ENCODE measurements at regions not wholly inside any gene's neighbourhood (a gene's known extent, or its start where the extent isn't known, plus 50 kb on each side); places are given as distances from the start of the nearest gene placed in this dataset.

GRCh38 chr4:126475730-126476129 lies 1157.0 kb upstream of the INTU start:
- intact Hi-C loops (cut with DNase I; ENCODE audit: low total_unique reads): no loop called here
- Histone ChIP-seq H3K4me3 (no peak overlapping the region), H3K27ac (no peak overlapping the region), H3K27me3 (replicated peaks in 1 of 7) (no peaks in the 10 kb centered on the region), H3K9me3 (peaks cover 0 to 44% (median 16%) of the 10 kb centered on the region in 8 donors), H3K4me1 (no peaks in the 10 kb centered on the region), H3K36me3 (no peaks in the 10 kb centered on the region)
- no peak for TF ChIP-seq CTCF (IDR thresholded peaks at IDR 0.05 in 8 of 11, conservative IDR thresholded peaks at IDR 0.05 in 3 of 11)
- no peak for TF ChIP-seq POLR2AphosphoS5 (IDR thresholded peaks at IDR 0.05)
- no peak for TF ChIP-seq POLR2A (IDR thresholded peaks at IDR 0.05)
- WGBS, 5 donors: 51 to 78% (median 70%) methylated on average over 2 of the region's 2 CpGs
- DNase-seq: no peak

- DNase-seq: no peak
- Histone ChIP-seq H3K9me3 (peaks cover 0 to 44% (median 16%) of the 10 kb centered on the region in 8 donors), H3K4me1 (no peaks in the 10 kb centered on the region), H3K27ac (no peak overlapping the region), H3K36me3 (no peaks in the 10 kb centered on the region), H3K4me3 (no peak overlapping the region), H3K27me3 (replicated peaks in 1 of 7) (no peaks in the 10 kb centered on the region)
- TF ChIP-seq CTCF (IDR thresholded peaks at IDR 0.05 in 8 of 11, conservative IDR thresholded peaks at IDR 0.05 in 3 of 11): no peak
- no peak for TF ChIP-seq POLR2AphosphoS5 (IDR thresholded peaks at IDR 0.05)
- no peak for TF ChIP-seq POLR2A (IDR thresholded peaks at IDR 0.05)
- WGBS, 5 donors: 90 to 93% (median 93%) methylated on average over 7 of the region's 7 CpGs
- intact Hi-C loops (cut with DNase I; ENCODE audit: low total_unique reads): no loop called here
Observed at GRCh38 chr4:126479709-126480108, 1153.0 kb upstream of the INTU start.

DNA sequence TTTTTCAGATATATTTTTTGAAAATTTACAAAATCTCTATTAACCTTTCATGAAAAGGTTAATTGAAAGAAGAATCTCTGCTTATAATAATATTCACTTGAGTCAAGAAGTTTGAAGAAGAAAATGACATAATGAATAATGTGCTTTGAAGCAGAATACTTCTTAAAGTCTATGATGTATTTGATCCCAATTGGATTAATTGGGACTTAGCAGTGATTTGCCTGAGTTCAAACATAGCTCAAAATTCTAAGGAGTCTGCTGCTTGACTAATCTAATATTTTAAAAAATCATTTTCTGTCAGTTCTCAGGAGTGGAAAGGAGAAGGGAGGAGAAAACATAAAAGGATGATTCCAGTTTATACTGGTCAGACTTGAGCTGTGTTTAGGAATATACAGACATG lies 1150.4 kb upstream of the INTU start:
- Histone ChIP-seq H3K27ac (no peak overlapping the region), H3K36me3 (no peaks in the 10 kb centered on the region), H3K27me3 (replicated peaks in 1 of 7) (no peaks in the 10 kb centered on the region), H3K4me3 (no peak overlapping the region), H3K9me3 (peaks cover 0 to 31% (median 13%) of the 10 kb centered on the region in 8 donors), H3K4me1 (no peaks in the 10 kb centered on the region)
- intact Hi-C loops (cut with DNase I; ENCODE audit: low total_unique reads): no loop called here
- no peak for DNase-seq
- TF ChIP-seq CTCF (IDR thresholded peaks at IDR 0.05 in 8 of 11, conservative IDR thresholded peaks at IDR 0.05 in 3 of 11): no peak
- no peak for TF ChIP-seq POLR2AphosphoS5 (IDR thresholded peaks at IDR 0.05)
- no peak for TF ChIP-seq POLR2A (IDR thresholded peaks at IDR 0.05)

DNA sequence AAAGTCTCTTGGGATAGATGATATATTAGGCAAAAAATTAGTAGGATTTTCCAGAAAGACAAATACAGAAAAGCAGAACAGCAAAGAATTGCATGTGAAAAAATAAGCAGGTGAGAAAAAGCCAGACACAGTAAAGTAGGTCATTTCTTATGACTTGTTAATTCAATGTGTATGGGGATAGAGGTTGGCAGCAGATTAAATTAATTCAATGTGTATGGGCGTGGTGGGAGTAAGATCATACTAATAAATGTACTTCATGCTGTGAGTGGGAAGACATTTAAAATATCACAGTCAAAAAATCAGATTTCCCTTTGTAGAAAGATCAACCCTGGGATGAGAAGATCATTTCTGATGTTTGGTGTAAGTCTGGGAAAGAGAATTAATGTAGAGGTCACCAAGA lies 1146.4 kb upstream of the INTU start:
- DNase-seq: no peak
- TF ChIP-seq CTCF (IDR thresholded peaks at IDR 0.05 in 8 of 11, conservative IDR thresholded peaks at IDR 0.05 in 3 of 11) (no peak), POLR2A (IDR thresholded peaks at IDR 0.05) (no peak), POLR2AphosphoS5 (IDR thresholded peaks at IDR 0.05) (no peak)
- Histone ChIP-seq H3K9me3 (peaks cover 0 to 9% (median 3%) of the 10 kb centered on the region in 8 donors), H3K27ac (no peak overlapping the region), H3K27me3 (replicated peaks in 1 of 7) (no peaks in the 10 kb centered on the region), H3K36me3 (no peaks in the 10 kb centered on the region), H3K4me1 (no peaks in the 10 kb centered on the region), H3K4me3 (no peak overlapping the region)
- intact Hi-C loops (cut with DNase I; ENCODE audit: low total_unique reads): no loop called here
- WGBS, 5 donors: 63 to 81% (median 73%) methylated on average over 1 of the region's 1 CpG

Data from spleen (tissue), 11 donors.